PC-3 (cell line): ENCODE measurements at regions not wholly inside any gene's neighbourhood (a gene's known extent, or its start where the extent isn't known, plus 50 kb on each side); places are given as distances from the start of the nearest gene placed in this dataset.

Source experiments
- ATAC-seq: fragments of 200-7000 bp; cut with Tn5 transposase; 2 replicates; pipeline ENCODE4 v1.9.1; 2020; ENCODE audit warnings: mild to moderate bottlenecking, moderate library complexity
- BruUV-seq: library from RNA; stranded (reverse); fragments of 400-500 nt; replicated peaks from 2 replicates; lab custom pipeline; 2021; lab: Mats Ljungman, UMichigan
- CTCF ChIA-PET: fragments of 300-600 bp; sonication (Branson Sonifier 250); formaldehyde crosslinking; loops from one replicate; lab custom pipeline; 2022; ENCODE audit warnings: antibody characterized with exemption; lab: Charles Lee
- POLR2A ChIA-PET: fragments of 300-600 bp; sonication (Branson Sonifier 250); formaldehyde crosslinking; loops from one replicate; lab custom pipeline; 2022; ENCODE audit warnings: antibody characterized with exemption; ENCODE audit not compliant: unreplicated experiment; lab: Charles Lee
- DNase-seq: peaks from one replicate; pipeline ENCODE4 v3.0.0-alpha.2; 2015
- H2AFZ ChIP-seq: fragments of 300-600 bp; sonication (generic); 2 replicates; pipeline ENCODE4 v1.6.0; 2016; ENCODE audit warnings: antibody characterized with exemption, low read length
- H3F3A ChIP-seq: fragments of 300-600 bp; sonication (generic); one replicate; pipeline ENCODE4 v1.6.0; 2017; ENCODE audit warnings: antibody characterized with exemption, low read length, control low read depth, mild to moderate bottlenecking; ENCODE audit not compliant: unreplicated experiment
- H3K27ac ChIP-seq: fragments of 300-600 bp; sonication (generic); 2 replicates; pipeline ENCODE4 v1.5.1; 2016; ENCODE audit warnings: mild to moderate bottlenecking, low read length
- H3K27me3 ChIP-seq: fragments of 300-600 bp; sonication (generic); 2 replicates; pipeline ENCODE4 v1.6.1; 2016; ENCODE audit warnings: low read length, mixed read lengths
- H3K36me3 ChIP-seq: fragments of 300-600 bp; sonication (generic); 2 replicates; pipeline ENCODE4 v1.6.1; 2016; ENCODE audit warnings: low read depth, mixed run types, low read length, mixed read lengths
- H3K4me1 ChIP-seq: fragments of 300-600 bp; sonication (generic); 2 replicates; pipeline ENCODE4 v1.5.1; 2016; ENCODE audit warnings: low read length; ENCODE audit not compliant: insufficient read depth
- H3K4me2 ChIP-seq: fragments of 300-600 bp; sonication (generic); 2 replicates; pipeline ENCODE4 v1.6.0; 2016; ENCODE audit warnings: low read length
- H3K4me3 ChIP-seq: fragments of 300-600 bp; sonication (generic); 2 replicates; pipeline ENCODE4 v1.5.1; 2016; ENCODE audit warnings: mild to moderate bottlenecking, low read length, mixed read lengths
- H3K79me2 ChIP-seq: fragments of 300-600 bp; sonication (generic); 2 replicates; pipeline ENCODE4 v1.6.1; 2017; ENCODE audit warnings: low read length, mixed read lengths
- H3K9ac ChIP-seq: fragments of 300-600 bp; sonication (generic); 2 replicates; pipeline ENCODE4 v1.6.0; 2016; ENCODE audit warnings: mild to moderate bottlenecking, low read length
- H3K9me2 ChIP-seq: fragments of 300-600 bp; sonication (generic); replicated peaks from 2 replicates; pipeline ENCODE4 v1.6.1; 2016; ENCODE audit warnings: mixed run types, low read length, mixed read lengths
- H3K9me3 ChIP-seq: fragments of 300-600 bp; sonication (generic); 2 replicates; pipeline ENCODE4 v1.6.1; 2016; ENCODE audit warnings: low read length, mixed read lengths
- H4K20me1 ChIP-seq: fragments of 300-600 bp; sonication (generic); 2 replicates; pipeline ENCODE4 v1.6.1; 2016; ENCODE audit warnings: low read length, mixed read lengths
- EZH2 ChIP-seq: fragments of 300-600 bp; sonication (generic); IDR thresholded peaks from one replicate; pipeline ENCODE4 v1.6.1; 2017; ENCODE audit warnings: antibody characterized with exemption, mild to moderate bottlenecking, low read length; ENCODE audit not compliant: unreplicated experiment
- EZH2phosphoT487 ChIP-seq: fragments of 300-600 bp; sonication (generic); IDR thresholded peaks from 2 replicates; pipeline ENCODE4 v1.6.1; 2018; ENCODE audit warnings: mild to moderate bottlenecking, antibody characterized with exemption, low read length, borderline replicate concordance
- intact Hi-C: fragments of 100-400 bp; cut with micrococcal nuclease; formaldehyde crosslinking; loops from 2 replicates; pipeline ENCODE4 v1.9.0; 2023
- TF ChIP-seq, protein P1 (sequence below): fragments of 300-600 bp; sonication (generic); conservative IDR thresholded peaks from 2 replicates; pipeline ENCODE4 v1.5.1; 2017; ENCODE audit warnings: antibody characterized with exemption, low read depth, mild to moderate bottlenecking, low read length

DNA sequence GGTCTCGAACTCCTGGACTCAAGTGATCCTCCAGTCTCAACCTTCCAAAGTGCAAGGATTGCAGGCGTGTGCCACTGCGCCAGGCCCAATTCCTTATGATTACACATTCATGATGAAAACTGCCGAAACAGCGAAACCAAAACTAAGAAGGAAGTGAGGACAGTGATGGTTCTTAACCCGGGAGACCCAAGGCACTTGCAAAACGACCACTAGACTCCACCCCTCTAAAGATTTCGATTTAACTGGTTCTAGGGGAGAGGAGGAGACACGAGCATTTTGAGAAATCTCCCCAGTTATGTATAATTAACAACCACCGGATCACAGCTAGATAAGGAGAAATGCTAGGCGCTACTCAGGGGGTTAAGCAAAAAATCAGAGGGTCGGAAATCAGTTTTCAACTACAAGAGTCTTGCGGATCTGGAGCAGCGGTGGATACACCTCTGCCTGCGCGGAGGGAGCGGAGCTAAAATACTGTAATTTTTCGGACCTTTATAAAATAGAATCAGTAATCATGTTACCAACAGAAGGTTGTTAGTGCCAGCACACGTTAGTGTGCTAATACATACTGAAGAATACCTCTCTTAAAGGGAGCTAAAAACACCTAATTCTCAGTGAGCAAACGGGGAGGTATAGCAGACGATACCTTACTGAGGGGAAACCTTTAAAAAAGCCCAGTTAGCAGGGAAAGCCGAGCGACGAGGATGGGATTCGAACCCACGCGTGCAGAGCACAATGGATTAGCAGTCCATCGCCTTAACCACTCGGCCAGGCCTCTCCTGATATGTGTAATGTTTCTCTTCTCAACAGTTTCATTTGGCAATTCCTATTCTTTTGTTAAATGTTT lies 60.0 kb upstream of the BTN3A2 start:
- Histone ChIP-seq H3K27ac (no peak overlapping the region), H3K27me3 (no peaks in the 10 kb centered on the region), H2AFZ (no peak overlapping the region), H4K20me1 (no peaks in the 10 kb centered on the region), H3K36me3 (no peaks in the 10 kb centered on the region), H3K4me3 (no peak overlapping the region), H3F3A (no peaks in the 10 kb centered on the region), H3K4me1 (peaks cover 18% of the 10 kb centered on the region), H3K4me2 (no peak overlapping the region), H3K79me2 (no peaks in the 10 kb centered on the region), H3K9me3 (no peaks in the 10 kb centered on the region), H3K9me2 (no peaks in the 10 kb centered on the region), H3K9ac (no peak overlapping the region)
- ChIA-PET POLR2A (no interaction called here), CTCF (no interaction called here)
- peak; percentile 25 for DNase-seq
- BruUV-seq: no TSS peak
- TF ChIP-seq EZH2phosphoT487 (no peak), EZH2 (no peak)
- TF ChIP-seq, protein P1, sequence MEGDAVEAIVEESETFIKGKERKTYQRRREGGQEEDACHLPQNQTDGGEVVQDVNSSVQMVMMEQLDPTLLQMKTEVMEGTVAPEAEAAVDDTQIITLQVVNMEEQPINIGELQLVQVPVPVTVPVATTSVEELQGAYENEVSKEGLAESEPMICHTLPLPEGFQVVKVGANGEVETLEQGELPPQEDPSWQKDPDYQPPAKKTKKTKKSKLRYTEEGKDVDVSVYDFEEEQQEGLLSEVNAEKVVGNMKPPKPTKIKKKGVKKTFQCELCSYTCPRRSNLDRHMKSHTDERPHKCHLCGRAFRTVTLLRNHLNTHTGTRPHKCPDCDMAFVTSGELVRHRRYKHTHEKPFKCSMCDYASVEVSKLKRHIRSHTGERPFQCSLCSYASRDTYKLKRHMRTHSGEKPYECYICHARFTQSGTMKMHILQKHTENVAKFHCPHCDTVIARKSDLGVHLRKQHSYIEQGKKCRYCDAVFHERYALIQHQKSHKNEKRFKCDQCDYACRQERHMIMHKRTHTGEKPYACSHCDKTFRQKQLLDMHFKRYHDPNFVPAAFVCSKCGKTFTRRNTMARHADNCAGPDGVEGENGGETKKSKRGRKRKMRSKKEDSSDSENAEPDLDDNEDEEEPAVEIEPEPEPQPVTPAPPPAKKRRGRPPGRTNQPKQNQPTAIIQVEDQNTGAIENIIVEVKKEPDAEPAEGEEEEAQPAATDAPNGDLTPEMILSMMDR: no peak
- intact Hi-C loops: no loop called here
- no peak for ATAC-seq

DNA sequence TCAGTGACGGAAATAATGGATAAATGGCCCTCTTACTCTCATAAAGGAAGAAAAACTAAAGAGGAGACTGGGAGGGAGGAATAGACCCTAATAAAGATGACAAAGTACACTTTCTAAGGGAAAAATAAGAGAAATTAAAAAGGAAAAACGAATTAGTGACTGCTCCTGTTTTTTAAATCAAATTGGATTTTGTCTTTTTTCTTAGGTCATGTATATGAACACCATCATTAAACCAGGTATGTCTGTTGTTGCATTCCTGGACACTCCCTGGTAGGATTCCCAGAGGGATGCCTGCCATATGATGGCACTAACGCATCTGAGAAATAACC lies 59.4 kb upstream of the BTN3A2 start:
- DNase-seq: no peak
- no peak overlapping the region for H3K9ac ChIP-seq
- BruUV-seq: no TSS peak
- ChIA-PET CTCF (no interaction called here), POLR2A (no interaction called here)
- ATAC-seq: no peak
- TF ChIP-seq EZH2 (no peak), EZH2phosphoT487 (no peak)
- TF ChIP-seq, protein P1: no peak
- H3K9me2 ChIP-seq: no peaks in the 10 kb centered on the region
- intact Hi-C loops: no loop called here
- no peaks in the 10 kb centered on the region for H3F3A ChIP-seq
- no peak overlapping the region for H3K4me3 ChIP-seq
- no peak overlapping the region for H3K4me2 ChIP-seq
- H2AFZ ChIP-seq: no peak overlapping the region
- no peaks in the 10 kb centered on the region for H3K27me3 ChIP-seq
- H3K4me1 ChIP-seq: peaks cover 24% of the 10 kb centered on the region
- no peaks in the 10 kb centered on the region for H3K9me3 ChIP-seq
- no peak overlapping the region for H3K27ac ChIP-seq
- no peaks in the 10 kb centered on the region for H3K36me3 ChIP-seq
- no peaks in the 10 kb centered on the region for H4K20me1 ChIP-seq
- H3K79me2 ChIP-seq: no peaks in the 10 kb centered on the region

DNA sequence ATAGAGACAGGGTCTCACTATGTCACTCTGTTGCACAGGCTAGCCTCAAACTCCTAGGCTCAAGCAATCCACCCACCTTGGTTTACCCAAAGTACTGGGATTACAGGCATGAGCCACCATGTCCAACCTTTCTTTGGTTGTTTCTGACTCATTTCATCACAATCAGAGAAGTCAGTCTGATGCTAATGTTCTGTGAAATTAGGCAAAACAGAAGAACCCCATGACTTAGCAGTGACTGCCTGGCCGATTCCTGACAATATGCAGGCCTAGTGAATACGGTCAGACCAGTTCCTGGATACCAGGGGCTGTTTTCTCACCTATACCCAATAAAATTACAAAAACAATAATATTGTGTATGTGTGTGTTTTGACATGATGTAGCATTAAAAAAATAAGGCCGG lies 58.8 kb upstream of the BTN3A2 start:
- no peak overlapping the region for H3K27ac ChIP-seq
- CTCF ChIA-PET: no interaction called here
- no peaks in the 10 kb centered on the region for H3K36me3 ChIP-seq
- ATAC-seq (no peak), DNase-seq (no peak)
- no TSS peak for BruUV-seq
- peaks cover 28% of the 10 kb centered on the region for H3K4me1 ChIP-seq
- no peaks in the 10 kb centered on the region for H4K20me1 ChIP-seq
- no peaks in the 10 kb centered on the region for H3F3A ChIP-seq
- intact Hi-C loops: no loop called here
- no peak overlapping the region for H3K9ac ChIP-seq
- H3K27me3 ChIP-seq: no peaks in the 10 kb centered on the region
- H3K9me3 ChIP-seq: no peaks in the 10 kb centered on the region
- TF ChIP-seq EZH2 (no peak), EZH2phosphoT487 (no peak)
- TF ChIP-seq, protein P1: no peak
- POLR2A ChIA-PET: no interaction called here
- H2AFZ ChIP-seq: no peak overlapping the region
- no peak overlapping the region for H3K4me2 ChIP-seq
- no peaks in the 10 kb centered on the region for H3K9me2 ChIP-seq
- no peak overlapping the region for H3K4me3 ChIP-seq
- H3K79me2 ChIP-seq: no peaks in the 10 kb centered on the region
